Activated T-helper 1 cell treated with anti-CD3 and anti-CD28 coated beads, Interleukin-12 subunit alpha, Interleukin-12 subunit beta, Interleukin-2, Interleukin-4 antibody, amounts not matched to agents 30 ng/mL and 10 ng/mL and 1 ng/mL, durations not matched to agents 14 hours and 24 hours and 36 hours (primary cell): ENCODE measurements at regions not wholly inside any gene's neighbourhood (a gene's known extent, or its start where the extent isn't known, plus 50 kb on each side); places are given as distances from the start of the nearest gene placed in this dataset.

Source experiments
- DNase-seq: peaks from one replicate; pipeline ENCODE4 v3.0.0; 2021; ENCODE audit warnings: low spot score
- H3K27ac Mint-ChIP-seq: one replicate; pipeline ENCODE4 v1.8.0; 2021; ENCODE audit warnings: mild to moderate bottlenecking, mixed read lengths
- H3K27me3 Mint-ChIP-seq: one replicate; pipeline ENCODE4 v1.8.0; 2022; ENCODE audit warnings: mild to moderate bottlenecking, moderate library complexity, mixed read lengths; ENCODE audit not compliant: insufficient read depth
- H3K36me3 Mint-ChIP-seq: one replicate; pipeline ENCODE4 v1.8.0; 2021; ENCODE audit warnings: low read depth, mixed read lengths
- H3K4me1 Mint-ChIP-seq: one replicate; pipeline ENCODE4 v1.8.0; 2021; ENCODE audit warnings: low read depth, mixed read lengths
- H3K4me3 Mint-ChIP-seq: one replicate; pipeline ENCODE4 v1.8.0; 2021; ENCODE audit warnings: mild to moderate bottlenecking, moderate library complexity, mixed read lengths
- H3K9me3 Mint-ChIP-seq: one replicate; pipeline ENCODE4 v1.8.0; 2021; ENCODE audit warnings: mixed read lengths
- intact Hi-C: fragments of 100-400 bp; cut with micrococcal nuclease; formaldehyde crosslinking; loops from one replicate; pipeline ENCODE4 v1.15.1; 2024

- Mint-ChIP-seq H3K9me3 (peaks cover 8% of the 10 kb centered on the region), H3K27ac (no peak overlapping the region), H3K27me3 (no peaks in the 10 kb centered on the region), H3K4me3 (no peak overlapping the region), H3K36me3 (no peaks in the 10 kb centered on the region), H3K4me1 (no peaks in the 10 kb centered on the region)
- intact Hi-C loops = no loop called here
- no peak for DNase-seq
Measured at GRCh38 chr7:119692541-119692940, 580.4 kb upstream of the KCND2 start.

GRCh38 chr7:119694506-119694905, 578.5 kb upstream of the KCND2 start:
- H3K27me3 Mint-ChIP-seq = no peaks in the 10 kb centered on the region
- H3K4me3 Mint-ChIP-seq = no peak overlapping the region
- no peaks in the 10 kb centered on the region for H3K36me3 Mint-ChIP-seq
- H3K4me1 Mint-ChIP-seq = no peaks in the 10 kb centered on the region
- intact Hi-C loops = no loop called here
- peaks cover 4% of the 10 kb centered on the region for H3K9me3 Mint-ChIP-seq
- no peak overlapping the region for H3K27ac Mint-ChIP-seq
- no peak for DNase-seq

- DNase-seq = no peak
- Mint-ChIP-seq H3K4me1 (no peaks in the 10 kb centered on the region), H3K27me3 (no peaks in the 10 kb centered on the region), H3K9me3 (peaks cover 4% of the 10 kb centered on the region), H3K27ac (no peak overlapping the region), H3K36me3 (no peaks in the 10 kb centered on the region), H3K4me3 (no peak overlapping the region)
- intact Hi-C loops = no loop called here
Measured at GRCh38 chr7:119696336-119696735, 576.6 kb upstream of the KCND2 start.

- no peak for DNase-seq
- H3K36me3 Mint-ChIP-seq = no peaks in the 10 kb centered on the region
- intact Hi-C loops = no loop called here
- H3K4me3 Mint-ChIP-seq = no peak overlapping the region
- H3K27ac Mint-ChIP-seq = no peak overlapping the region
- H3K4me1 Mint-ChIP-seq = no peaks in the 10 kb centered on the region
- H3K9me3 Mint-ChIP-seq = no peaks in the 10 kb centered on the region
- H3K27me3 Mint-ChIP-seq = no peaks in the 10 kb centered on the region
Measured at GRCh38 chr7:119703895-119704294, 569.1 kb upstream of the KCND2 start.

GRCh38 chr7:119706608-119707007, 566.4 kb upstream of the KCND2 start:
- no peak overlapping the region for H3K27ac Mint-ChIP-seq
- DNase-seq = no peak

GRCh38 chr7:119708891-119709290, 564.1 kb upstream of the KCND2 start:
- Mint-ChIP-seq H3K9me3 (peaks cover 13% of the 10 kb centered on the region), H3K4me3 (no peak overlapping the region)
- DNase-seq = no peak

More at GRCh38 chr7:119706608-119707007, 566.4 kb upstream of the KCND2 start:
- H3K27me3 Mint-ChIP-seq = no peaks in the 10 kb centered on the region
- no peaks in the 10 kb centered on the region for H3K36me3 Mint-ChIP-seq
- H3K9me3 Mint-ChIP-seq = peaks cover 3% of the 10 kb centered on the region
- no peak overlapping the region for H3K4me3 Mint-ChIP-seq
- no peaks in the 10 kb centered on the region for H3K4me1 Mint-ChIP-seq
- intact Hi-C loops = no loop called here

GRCh38 chr7:119711104-119711503, 561.9 kb upstream of the KCND2 start:
- Mint-ChIP-seq H3K27me3 (no peaks in the 10 kb centered on the region), H3K36me3 (no peaks in the 10 kb centered on the region), H3K27ac (no peak overlapping the region)

More at GRCh38 chr7:119708891-119709290, 564.1 kb upstream of the KCND2 start:
- intact Hi-C loops = no loop called here
- Mint-ChIP-seq H3K4me1 (no peaks in the 10 kb centered on the region), H3K27ac (no peak overlapping the region), H3K27me3 (no peaks in the 10 kb centered on the region), H3K36me3 (no peaks in the 10 kb centered on the region)

GRCh38 chr7:119712886-119713462, 560.0 kb upstream of the KCND2 start:
- intact Hi-C loops = no loop called here
- H3K9me3 Mint-ChIP-seq = peaks cover 13% of the 10 kb centered on the region

More at GRCh38 chr7:119711104-119711503, 561.9 kb upstream of the KCND2 start:
- Mint-ChIP-seq H3K4me3 (no peak overlapping the region), H3K4me1 (no peaks in the 10 kb centered on the region), H3K9me3 (peaks cover 13% of the 10 kb centered on the region)
- no peak for DNase-seq
- intact Hi-C loops = no loop called here

GRCh38 chr7:119713606-119714005, 559.4 kb upstream of the KCND2 start:
- no peak for DNase-seq
- no peaks in the 10 kb centered on the region for H3K36me3 Mint-ChIP-seq
- no peaks in the 10 kb centered on the region for H3K27me3 Mint-ChIP-seq
- peaks cover 13% of the 10 kb centered on the region for H3K9me3 Mint-ChIP-seq
- no peak overlapping the region for H3K27ac Mint-ChIP-seq
- H3K4me1 Mint-ChIP-seq = no peaks in the 10 kb centered on the region
- no peak overlapping the region for H3K4me3 Mint-ChIP-seq
- intact Hi-C loops = no loop called here

More at GRCh38 chr7:119712886-119713462, 560.0 kb upstream of the KCND2 start:
- H3K27me3 Mint-ChIP-seq = no peaks in the 10 kb centered on the region
- DNase-seq = no peak
- H3K4me1 Mint-ChIP-seq = no peaks in the 10 kb centered on the region
- no peak overlapping the region for H3K4me3 Mint-ChIP-seq
- no peak overlapping the region for H3K27ac Mint-ChIP-seq
- H3K36me3 Mint-ChIP-seq = no peaks in the 10 kb centered on the region

- DNase-seq = no peak
- H3K9me3 Mint-ChIP-seq = no peaks in the 10 kb centered on the region
- H3K27ac Mint-ChIP-seq = no peak overlapping the region
- no peaks in the 10 kb centered on the region for H3K27me3 Mint-ChIP-seq
- H3K36me3 Mint-ChIP-seq = no peaks in the 10 kb centered on the region
- H3K4me1 Mint-ChIP-seq = no peaks in the 10 kb centered on the region
- intact Hi-C loops = no loop called here
- H3K4me3 Mint-ChIP-seq = no peak overlapping the region
Measured at GRCh38 chr7:119720541-119720940, 552.4 kb upstream of the KCND2 start.

- intact Hi-C loops = no loop called here
- no peaks in the 10 kb centered on the region for H3K27me3 Mint-ChIP-seq
- DNase-seq = no peak
- H3K27ac Mint-ChIP-seq = no peak overlapping the region
- no peaks in the 10 kb centered on the region for H3K9me3 Mint-ChIP-seq
- no peaks in the 10 kb centered on the region for H3K4me1 Mint-ChIP-seq
- H3K4me3 Mint-ChIP-seq = no peak overlapping the region
- H3K36me3 Mint-ChIP-seq = no peaks in the 10 kb centered on the region
Measured at GRCh38 chr7:119724041-119724792, 548.8 kb upstream of the KCND2 start.

- Mint-ChIP-seq H3K4me1 (no peaks in the 10 kb centered on the region), H3K27ac (no peak overlapping the region), H3K9me3 (peaks cover 4% of the 10 kb centered on the region), H3K27me3 (no peaks in the 10 kb centered on the region), H3K36me3 (no peaks in the 10 kb centered on the region), H3K4me3 (no peak overlapping the region)
- intact Hi-C loops = no loop called here
- DNase-seq = no peak
Measured at GRCh38 chr7:119733127-119733879, 539.7 kb upstream of the KCND2 start.

GRCh38 chr7:119737390-119737789, 535.6 kb upstream of the KCND2 start:
- Mint-ChIP-seq H3K9me3 (peaks cover 4% of the 10 kb centered on the region), H3K4me3 (no peak overlapping the region), H3K27me3 (no peaks in the 10 kb centered on the region), H3K4me1 (no peaks in the 10 kb centered on the region), H3K36me3 (no peaks in the 10 kb centered on the region), H3K27ac (no peak overlapping the region)
- DNase-seq = no peak
- intact Hi-C loops = no loop called here
